K562 (cell line): ENCODE measurements at regions not wholly inside any gene's neighbourhood (a gene's known extent, or its start where the extent isn't known, plus 50 kb on each side); places are given as distances from the start of the nearest gene placed in this dataset.

Experiments
- ATAC-seq: fragments of 200-7000 bp; cut with Tn5 transposase; 3 replicates; pipeline ENCODE4 v1.9.1; 2020; ENCODE audit warnings: moderate library complexity
- BruUV-seq: library from RNA; stranded (reverse); fragments of 400-500 nt; replicated peaks from 2 replicates; lab custom pipeline; 2021; lab: Mats Ljungman, UMichigan
- CTCF ChIA-PET: fragments of 300-600 bp; formaldehyde crosslinking; extraction: SDS; loops from one replicate; lab custom pipeline; 2021; ENCODE audit warnings: low intra/inter-chr PET ratio; lab: Yijun Ruan, JAX
- POLR2A ChIA-PET: fragments of 300-600, 350-650 bp; sonication (Branson Sonifier 250); formaldehyde crosslinking; extraction: SDS; loops from one replicate; lab custom pipeline; 2021; ENCODE audit warnings: antibody characterized with exemption, inconsistent platforms; lab: Yijun Ruan, JAX
- DNase-seq, 4 experiments: peaks; one replicate each; pipeline versions ENCODE4 v3.0.0 to v3.0.0-alpha.2; 2011 to 2018; ENCODE audit warnings: low spot score in 3 of 4, mixed read lengths in 3 of 4; ENCODE audit errors: extremely low read depth in 1 of 4
- FAIRE-seq: peaks from 2 replicates; lab custom pipeline; 2011; peaks lifted over from hg19 to GRCh38; lab: Jason Lieb, UNC
- H2AFZ ChIP-seq: 2 replicates; pipeline ENCODE4 v1.6.0; 2011; ENCODE audit warnings: low read depth, low read length, control low read depth, inconsistent platforms
- H3K27ac ChIP-seq: fragments of 200-600 bp; 3 replicates; pipeline ENCODE4 v1.8.0; 2011; ENCODE audit warnings: low read depth, mild to moderate bottlenecking, control low read depth, inconsistent platforms, low read length, moderate library complexity, mixed read lengths; ENCODE audit errors: extremely low read depth
- H3K27me3 ChIP-seq, 2 experiments: fragments of 300-600 bp in 1 of 2; 2 replicates in 1 of 2; 3 replicates in 1 of 2; pipeline versions ENCODE4 v1.6.0 to v1.8.0; 2011; ENCODE audit warnings: inconsistent platforms in 2 of 2, low read length in 2 of 2, mild to moderate bottlenecking in 1 of 2, mixed read lengths in 1 of 2, moderate library complexity in 1 of 2; ENCODE audit not compliant: control insufficient read depth in 2 of 2, insufficient read depth in 2 of 2
- H3K36me3 ChIP-seq: fragments of 300-600 bp; 3 replicates; pipeline ENCODE4 v1.8.0; 2011; ENCODE audit warnings: mild to moderate bottlenecking, low read length, inconsistent platforms; ENCODE audit not compliant: control insufficient read depth, insufficient read depth
- H3K4me1 ChIP-seq, 2 experiments: fragments of 200-600 bp in 1 of 2; replicated peaks in 1 of 2; 2 replicates in 1 of 2; 3 replicates in 1 of 2; pipeline versions ENCODE4 v1.5.1 to v1.8.0; 2011; ENCODE audit warnings: inconsistent platforms in 2 of 2, low read length in 2 of 2, mild to moderate bottlenecking in 1 of 2, mixed read lengths in 1 of 2, moderate library complexity in 1 of 2; ENCODE audit not compliant: control insufficient read depth in 2 of 2, insufficient read depth in 2 of 2
- H3K4me2 ChIP-seq: 2 replicates; pipeline ENCODE4 v1.6.1; 2011; ENCODE audit warnings: low read length, control low read depth, inconsistent platforms, mixed read lengths; ENCODE audit not compliant: insufficient read depth
- H3K4me3 ChIP-seq: fragments of 200-600 bp; sonication (generic), shearing (Covaris generic); 2 replicates; pipeline ENCODE4 v1.5.1; 2016; ENCODE audit warnings: control low read depth, inconsistent platforms
- H3K79me2 ChIP-seq: fragments of 200-600 bp; 3 replicates; pipeline ENCODE4 v1.8.0; 2011; ENCODE audit warnings: low read length, inconsistent platforms; ENCODE audit not compliant: control insufficient read depth, insufficient read depth
- H3K9ac ChIP-seq, 2 experiments: 2 replicates each; pipeline versions ENCODE4 v1.6.0 to v1.6.1; 2011; ENCODE audit warnings: low read depth in 2 of 2, low read length in 2 of 2, control low read depth in 1 of 2, inconsistent platforms in 1 of 2, mild to moderate bottlenecking in 1 of 2, mixed read lengths in 1 of 2; ENCODE audit not compliant: insufficient read depth in 1 of 2
- H3K9me1 ChIP-seq: one replicate; pipeline ENCODE4 v1.6.0; 2011; ENCODE audit warnings: inconsistent platforms, mild to moderate bottlenecking, low read length, moderate library complexity; ENCODE audit not compliant: control insufficient read depth, insufficient read depth
- H3K9me3 ChIP-seq: replicated peaks from 2 replicates; pipeline ENCODE4 v1.5.1; 2011; ENCODE audit warnings: low read depth, low read length, inconsistent platforms; ENCODE audit not compliant: control insufficient read depth, insufficient read depth
- H4K20me1 ChIP-seq: replicated peaks from 2 replicates; pipeline ENCODE4 v1.6.1; 2011; ENCODE audit warnings: low read length, inconsistent platforms, mixed read lengths; ENCODE audit not compliant: control insufficient read depth, insufficient read depth
- CBX3 ChIP-seq, 2 experiments: IDR thresholded peaks; 1 replicate in 1 of 2; 2 replicates in 1 of 2; pipeline ENCODE4 v1.6.1; 2012; ENCODE audit warnings: inconsistent platforms in 2 of 2, low read length in 2 of 2, borderline replicate concordance in 1 of 2, control low read depth in 1 of 2
- DACH1 ChIP-seq: fragments of 450-650 bp; IDR thresholded peaks from 2 replicates; pipeline ENCODE4 v1.6.1; 2018; ENCODE audit not compliant: partially characterized antibody
- ELF2 ChIP-seq: fragments of 250-450 bp; sonication (Bioruptor Pico); IDR thresholded peaks from 2 replicates; pipeline ENCODE4 v1.5.0; 2021; ENCODE audit warnings: mild to moderate bottlenecking
- GABPB2 ChIP-seq: fragments of 250-450 bp; sonication (Bioruptor Pico); conservative IDR thresholded peaks from 2 replicates; pipeline ENCODE4 v1.5.1; 2021; ENCODE audit warnings: mild to moderate bottlenecking
- HDAC6 ChIP-seq: IDR thresholded peaks from 2 replicates; pipeline ENCODE4 v1.6.1; 2012; ENCODE audit warnings: low read depth, mild to moderate bottlenecking, control low read depth, inconsistent platforms, low read length, moderate library complexity
- MCM2 ChIP-seq: fragments of 450-650 bp; IDR thresholded peaks from 2 replicates; pipeline ENCODE4 v1.6.1; 2017; ENCODE audit warnings: low read depth, mild to moderate bottlenecking
- NR2C2 ChIP-seq, 2 experiments: fragments of 200-800 bp in 1 of 2; sonication (Bioruptor generic) in 1 of 2; sonication (generic) in 1 of 2; formaldehyde crosslinking in 1 of 2; IDR thresholded peaks; 2 replicates each; pipeline versions ENCODE4 v1.6.1 to v1.8.0; 2016 to 2022; ENCODE audit warnings: mild to moderate bottlenecking in 1 of 2, missing compliant biosample characterization in 1 of 2, missing genetic modification characterization in 1 of 2, missing genetic modification reagents in 1 of 2
- NR4A1 ChIP-seq, 2 experiments: fragments of 250-450 bp in 1 of 2; fragments of 450-650 bp in 1 of 2; sonication (Bioruptor Pico) in 1 of 2; IDR thresholded peaks; 2 replicates each; pipeline versions ENCODE4 v1.4.0 to v1.6.1; 2016 to 2020; ENCODE audit warnings: mild to moderate bottlenecking in 2 of 2, missing compliant biosample characterization in 1 of 2, missing genetic modification characterization in 1 of 2, moderate library complexity in 1 of 2
- SREBF2 ChIP-seq: sonication (generic); formaldehyde crosslinking; IDR thresholded peaks from 2 replicates; pipeline ENCODE4 v1.4.0; 2020; ENCODE audit warnings: mild to moderate bottlenecking, missing genetic modification reagents
- SRSF1 ChIP-seq: fragments of 200-400 bp; formaldehyde crosslinking; IDR thresholded peaks from 2 replicates; pipeline ENCODE4 v1.6.1; 2017; ENCODE audit warnings: mild to moderate bottlenecking, low read depth, low read length, moderate library complexity
- ZNF143 ChIP-seq: sonication (generic); formaldehyde crosslinking; IDR thresholded peaks from 2 replicates; pipeline ENCODE4 v1.9.0; 2022; ENCODE audit warnings: mild to moderate bottlenecking, missing genetic modification reagents
- WGBS: fragments of 100-300 bp; shearing (Covaris generic); methylation state at CpG from one replicate; pipeline ENCODE4 v1.1.6; 2016; ENCODE audit warnings: low coverage, mixed read lengths; ENCODE audit not compliant: insufficient coverage; ENCODE audit errors: missing lambda C conversion rate; 5-methylcytosine and 5-hydroxymethylcytosine counted together
- in situ Hi-C: fragments of 300-500 bp; cut with MboI; formaldehyde crosslinking; loops from 4 replicates; pipeline ENCODE4 v1.15.0; 2018; ENCODE audit warnings: inconsistent platforms, mixed read lengths
- intact Hi-C: fragments of 100-400 bp; cut with micrococcal nuclease; formaldehyde crosslinking; loops from 2 replicates; pipeline ENCODE4 v1.14.2; 2022
- TF ChIP-seq, protein P1 (sequence below): IDR thresholded peaks from 3 replicates; pipeline ENCODE4 v1.6.1; 2011; ENCODE audit warnings: borderline replicate concordance, mild to moderate bottlenecking; ENCODE audit not compliant: insufficient read length, insufficient read depth
- TF ChIP-seq, protein P2 (sequence below): fragments of 250-450 bp; sonication (Bioruptor Pico); IDR thresholded peaks from 2 replicates; pipeline ENCODE4 v1.8.0; 2022; ENCODE audit warnings: inconsistent platforms, mild to moderate bottlenecking, moderate library complexity, borderline replicate concordance
- TF ChIP-seq, protein P3 (sequence below): fragments of 250-450 bp; sonication (Bioruptor Pico); IDR thresholded peaks from 2 replicates; pipeline ENCODE4 v1.8.0; 2022; ENCODE audit warnings: moderate library complexity, mild to moderate bottlenecking, inconsistent platforms
- TF ChIP-seq, protein P4 (sequence below): fragments of 450-650 bp; formaldehyde crosslinking; IDR thresholded peaks from 2 replicates; pipeline ENCODE4 v1.4.0; 2020; ENCODE audit warnings: mild to moderate bottlenecking, moderate library complexity
- TF ChIP-seq, protein P5 (sequence below): sonication (generic); formaldehyde crosslinking; IDR thresholded peaks from 2 replicates; pipeline ENCODE4 v1.8.1; 2023; ENCODE audit warnings: mild to moderate bottlenecking, missing genetic modification reagents

DNA sequence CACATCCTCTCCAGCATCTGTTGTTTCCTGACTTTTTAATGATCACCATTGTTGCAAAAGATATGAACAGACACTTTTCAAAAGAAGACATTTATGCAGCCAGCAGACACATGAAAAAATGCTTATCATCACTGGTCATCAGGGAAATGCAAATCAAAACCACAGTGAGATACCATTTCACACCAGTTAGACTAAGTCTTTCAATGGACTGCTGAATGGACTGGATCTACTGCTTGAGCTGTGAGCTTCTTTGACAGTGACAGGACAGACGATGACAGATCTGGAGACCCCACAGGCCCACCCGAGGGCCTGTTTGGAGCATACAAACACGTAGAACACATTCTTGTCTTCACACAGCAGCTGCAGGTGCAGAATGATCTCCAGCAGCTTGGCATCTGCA lies 266.1 kb upstream of the RIOK2 start:
- ATAC-seq (no peak), FAIRE-seq (no peak), DNase-seq (no peak)
- Histone ChIP-seq H3K9ac (no peak overlapping the region), H3K4me1 (no peaks in the 10 kb centered on the region), H3K9me3 (no peaks in the 10 kb centered on the region; the same call in 1 of the 2 replicates), H3K4me2 (no peak overlapping the region), H3K79me2 (no peaks in the 10 kb centered on the region), H3K27me3 (no peaks in the 10 kb centered on the region), H3K9me1 (no peaks in the 10 kb centered on the region), H3K27ac (no peak overlapping the region), H4K20me1 (no peaks in the 10 kb centered on the region), H3K4me3 (no peak overlapping the region), H3K36me3 (no peaks in the 10 kb centered on the region), H2AFZ (no peak overlapping the region)
- 0% methylated on average over 3 of the region's 3 CpGs for WGBS
- no TSS peak for BruUV-seq
- POLR2A ChIA-PET, result no interaction called here
- CTCF ChIA-PET, result no interaction called here
- intact Hi-C loops (no loop called here), in situ Hi-C loops (no loop called here)
- TF ChIP-seq ZNF143 (CRISPR knock-in tag) (no peak), SREBF2 (no peak), NR4A1 (CRISPR knock-in tag; IDR thresholded peaks at IDR 0.05) (no peak), NR4A1 (tag; IDR thresholded peaks at IDR 0.05) (no peak), ELF2 (CRISPR knock-in tag) (no peak), MCM2 (no peak), CBX3 (IDR thresholded peaks at IDR 0.05; ENCODE audit: borderline replicate concordance in 1 of 2, low read length in 2 of 2) (no peak), NR2C2 (CRISPR knock-in tag; IDR thresholded peaks at IDR 0.05) (no peak), NR2C2 (tag; IDR thresholded peaks at IDR 0.05) (no peak), DACH1 (no peak), GABPB2 (CRISPR knock-in tag) (no peak), HDAC6 (no peak), SRSF1 (no peak)
- TF ChIP-seq, protein P1, sequence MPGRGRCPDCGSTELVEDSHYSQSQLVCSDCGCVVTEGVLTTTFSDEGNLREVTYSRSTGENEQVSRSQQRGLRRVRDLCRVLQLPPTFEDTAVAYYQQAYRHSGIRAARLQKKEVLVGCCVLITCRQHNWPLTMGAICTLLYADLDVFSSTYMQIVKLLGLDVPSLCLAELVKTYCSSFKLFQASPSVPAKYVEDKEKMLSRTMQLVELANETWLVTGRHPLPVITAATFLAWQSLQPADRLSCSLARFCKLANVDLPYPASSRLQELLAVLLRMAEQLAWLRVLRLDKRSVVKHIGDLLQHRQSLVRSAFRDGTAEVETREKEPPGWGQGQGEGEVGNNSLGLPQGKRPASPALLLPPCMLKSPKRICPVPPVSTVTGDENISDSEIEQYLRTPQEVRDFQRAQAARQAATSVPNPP, result no peak
- TF ChIP-seq, protein P2, sequence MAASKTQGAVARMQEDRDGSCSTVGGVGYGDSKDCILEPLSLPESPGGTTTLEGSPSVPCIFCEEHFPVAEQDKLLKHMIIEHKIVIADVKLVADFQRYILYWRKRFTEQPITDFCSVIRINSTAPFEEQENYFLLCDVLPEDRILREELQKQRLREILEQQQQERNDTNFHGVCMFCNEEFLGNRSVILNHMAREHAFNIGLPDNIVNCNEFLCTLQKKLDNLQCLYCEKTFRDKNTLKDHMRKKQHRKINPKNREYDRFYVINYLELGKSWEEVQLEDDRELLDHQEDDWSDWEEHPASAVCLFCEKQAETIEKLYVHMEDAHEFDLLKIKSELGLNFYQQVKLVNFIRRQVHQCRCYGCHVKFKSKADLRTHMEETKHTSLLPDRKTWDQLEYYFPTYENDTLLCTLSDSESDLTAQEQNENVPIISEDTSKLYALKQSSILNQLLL (CRISPR knock-in tag), result no peak
- TF ChIP-seq, protein P3, sequence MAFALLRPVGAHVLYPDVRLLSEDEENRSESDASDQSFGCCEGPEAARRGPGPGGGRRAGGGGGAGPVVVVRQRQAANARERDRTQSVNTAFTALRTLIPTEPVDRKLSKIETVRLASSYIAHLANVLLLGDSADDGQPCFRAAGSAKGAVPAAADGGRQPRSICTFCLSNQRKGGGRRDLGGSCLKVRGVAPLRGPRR (CRISPR knock-in tag), result no peak
- TF ChIP-seq, protein P4, sequence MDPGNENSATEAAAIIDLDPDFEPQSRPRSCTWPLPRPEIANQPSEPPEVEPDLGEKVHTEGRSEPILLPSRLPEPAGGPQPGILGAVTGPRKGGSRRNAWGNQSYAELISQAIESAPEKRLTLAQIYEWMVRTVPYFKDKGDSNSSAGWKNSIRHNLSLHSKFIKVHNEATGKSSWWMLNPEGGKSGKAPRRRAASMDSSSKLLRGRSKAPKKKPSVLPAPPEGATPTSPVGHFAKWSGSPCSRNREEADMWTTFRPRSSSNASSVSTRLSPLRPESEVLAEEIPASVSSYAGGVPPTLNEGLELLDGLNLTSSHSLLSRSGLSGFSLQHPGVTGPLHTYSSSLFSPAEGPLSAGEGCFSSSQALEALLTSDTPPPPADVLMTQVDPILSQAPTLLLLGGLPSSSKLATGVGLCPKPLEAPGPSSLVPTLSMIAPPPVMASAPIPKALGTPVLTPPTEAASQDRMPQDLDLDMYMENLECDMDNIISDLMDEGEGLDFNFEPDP (CRISPR knock-in tag), result no peak
- TF ChIP-seq, protein P5, sequence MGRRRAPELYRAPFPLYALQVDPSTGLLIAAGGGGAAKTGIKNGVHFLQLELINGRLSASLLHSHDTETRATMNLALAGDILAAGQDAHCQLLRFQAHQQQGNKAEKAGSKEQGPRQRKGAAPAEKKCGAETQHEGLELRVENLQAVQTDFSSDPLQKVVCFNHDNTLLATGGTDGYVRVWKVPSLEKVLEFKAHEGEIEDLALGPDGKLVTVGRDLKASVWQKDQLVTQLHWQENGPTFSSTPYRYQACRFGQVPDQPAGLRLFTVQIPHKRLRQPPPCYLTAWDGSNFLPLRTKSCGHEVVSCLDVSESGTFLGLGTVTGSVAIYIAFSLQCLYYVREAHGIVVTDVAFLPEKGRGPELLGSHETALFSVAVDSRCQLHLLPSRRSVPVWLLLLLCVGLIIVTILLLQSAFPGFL (CRISPR knock-in tag), result no peak
